CD14-positive monocyte (primary cell): ENCODE measurements at regions not wholly inside any gene's neighbourhood (a gene's known extent, or its start where the extent isn't known, plus 50 kb on each side); places are given as distances from the start of the nearest gene placed in this dataset.

Experiments used
- DNase-seq, 3 donors: peaks; one replicate each; pipeline ENCODE4 v3.0.0-alpha.2; 2011 to 2022
- H2AFZ ChIP-seq: 2 replicates; pipeline ENCODE4 v1.6.0; 2012; ENCODE audit warnings: mild to moderate bottlenecking, low read depth, low read length, inconsistent platforms; ENCODE audit not compliant: insufficient read depth, poor library complexity, severe bottlenecking
- H3K27ac ChIP-seq, 2 donors: 1 replicate in 1 of 2; 2 replicates in 1 of 2; pipeline ENCODE4 v1.5.1; 2012 to 2013; ENCODE audit warnings: low read length in 2 of 2, control low read depth in 1 of 2, inconsistent platforms in 1 of 2, low read depth in 1 of 2, mild to moderate bottlenecking in 1 of 2
- H3K27me3 ChIP-seq, 2 donors: one replicate each; pipeline versions ENCODE4 v1.6.0 to v1.6.1; 2011 to 2013; ENCODE audit warnings: low read length in 2 of 2; ENCODE audit not compliant: control insufficient read depth in 2 of 2, insufficient read depth in 2 of 2
- H3K36me3 ChIP-seq, 2 donors: replicated peaks in 1 of 2; 1 replicate in 1 of 2; 2 replicates in 1 of 2; pipeline versions ENCODE4 v1.5.1 to v1.6.1; 2012 to 2013; ENCODE audit warnings: low read length in 2 of 2, control low read depth in 1 of 2, inconsistent platforms in 1 of 2, mild to moderate bottlenecking in 1 of 2; ENCODE audit not compliant: insufficient read depth in 2 of 2, control insufficient read depth in 1 of 2
- H3K4me1 ChIP-seq, 2 donors: 1 replicate in 1 of 2; 2 replicates in 1 of 2; pipeline versions ENCODE4 v1.5.1 to v1.6.1; 2012 to 2013; ENCODE audit warnings: low read length in 2 of 2, control low read depth in 1 of 2, inconsistent platforms in 1 of 2, mild to moderate bottlenecking in 1 of 2, moderate library complexity in 1 of 2; ENCODE audit not compliant: insufficient read depth in 2 of 2, control insufficient read depth in 1 of 2
- H3K4me2 ChIP-seq: replicated peaks from 2 replicates; pipeline ENCODE3; 2012; ENCODE audit warnings: low read length, moderate library complexity, mild to moderate bottlenecking; ENCODE audit not compliant: poor library complexity, severe bottlenecking; ENCODE audit errors: extremely low read depth
- H3K4me3 ChIP-seq, 3 experiments: fragments of 200-600 bp in 1 of 3; sonication (generic) in 1 of 3; replicated peaks in 1 of 3; 1 replicate in 2 of 3; 2 replicates in 1 of 3; pipeline ENCODE4 v1.5.1; 2011 to 2013; ENCODE audit warnings: low read length in 3 of 3, mild to moderate bottlenecking in 3 of 3, control low read depth in 2 of 3, low read depth in 2 of 3, inconsistent platforms in 1 of 3, moderate library complexity in 1 of 3
- H3K79me2 ChIP-seq: 2 replicates; pipeline ENCODE4 v1.6.0; 2012; ENCODE audit warnings: mild to moderate bottlenecking, control low read depth, inconsistent platforms, low read length, moderate library complexity; ENCODE audit not compliant: insufficient read depth
- H3K9ac ChIP-seq: 2 replicates; pipeline ENCODE4 v1.6.0; 2017; ENCODE audit warnings: low read length, mild to moderate bottlenecking; ENCODE audit not compliant: insufficient read depth, poor library complexity, severe bottlenecking
- H3K9me3 ChIP-seq, 2 donors: replicated peaks in 1 of 2; 1 replicate in 1 of 2; 2 replicates in 1 of 2; pipeline versions ENCODE4 v1.5.1 to v1.6.1; 2012 to 2013; ENCODE audit warnings: low read length in 2 of 2, control low read depth in 1 of 2; ENCODE audit not compliant: control insufficient read depth in 1 of 2, insufficient read depth in 1 of 2
- H4K20me1 ChIP-seq: 2 replicates; pipeline ENCODE4 v1.6.0; 2012; ENCODE audit warnings: mild to moderate bottlenecking, low read length, control low read depth, moderate library complexity; ENCODE audit not compliant: insufficient read depth
- H3K27ac Mint-ChIP-seq, 7 donors: one replicate each; pipeline ENCODE4 v1.8.0; 2020; ENCODE audit warnings: mild to moderate bottlenecking in 7 of 7, mixed read lengths in 7 of 7, moderate library complexity in 6 of 7, inconsistent platforms in 2 of 7
- H3K27me3 Mint-ChIP-seq, 3 donors: one replicate each; pipeline ENCODE4 v1.8.0; 2021 to 2022; ENCODE audit warnings: low read depth in 3 of 3, mild to moderate bottlenecking in 3 of 3, mixed read lengths in 3 of 3, moderate library complexity in 3 of 3, inconsistent platforms in 1 of 3
- H3K36me3 Mint-ChIP-seq, 2 donors: one replicate each; pipeline ENCODE4 v1.8.0; 2020; ENCODE audit warnings: mixed read lengths in 2 of 2, inconsistent platforms in 1 of 2, mild to moderate bottlenecking in 1 of 2
- H3K4me1 Mint-ChIP-seq: one replicate; pipeline ENCODE4 v1.8.0; 2020; ENCODE audit warnings: mild to moderate bottlenecking, mixed read lengths
- H3K4me3 Mint-ChIP-seq, 2 donors: one replicate each; pipeline ENCODE4 v1.8.0; 2020; ENCODE audit warnings: mild to moderate bottlenecking in 2 of 2, mixed read lengths in 2 of 2, moderate library complexity in 1 of 2
- H3K9me3 Mint-ChIP-seq, 7 donors: one replicate each; pipeline ENCODE4 v1.8.0; 2020 to 2022; ENCODE audit warnings: mixed read lengths in 7 of 7, mild to moderate bottlenecking in 6 of 7, moderate library complexity in 6 of 7, inconsistent platforms in 2 of 7
- WGBS: methylation state at CpG from one replicate; pipeline ENCODE4 v1.1.5; 2013; ENCODE audit warnings: missing lambda C conversion rate; ENCODE audit not compliant: insufficient coverage; 5-methylcytosine and 5-hydroxymethylcytosine counted together
- intact Hi-C, 2 donors: fragments of 100-400 bp; cut with micrococcal nuclease; formaldehyde crosslinking; loops; one replicate each; pipeline versions ENCODE4 v1.15.0 to v1.15.1; 2023
- TF ChIP-seq, protein P1 (sequence below): fragments of 200-600 bp; IDR thresholded peaks from one replicate; pipeline ENCODE4 v1.8.0; 2022; ENCODE audit warnings: antibody characterized with exemption, mild to moderate bottlenecking

GRCh38 chr2:191748528-191749180, 70.7 kb downstream of the NABP1 start:
- Mint-ChIP-seq H3K27me3 (no peaks in the 10 kb centered on the region), H3K36me3 (no peaks in the 10 kb centered on the region), H3K4me1 (no peaks in the 10 kb centered on the region), H3K9me3 (peaks cover 0 to 2% (median 0%) of the 10 kb centered on the region in 7 donors), H3K27ac (no peak overlapping the region), H3K4me3 (no peak overlapping the region)
- Histone ChIP-seq H3K4me2 (no peak overlapping the region), H3K4me3 (no peak overlapping the region), H3K79me2 (no peaks in the 10 kb centered on the region), H2AFZ (no peak overlapping the region), H3K9me3 (no peaks in the 10 kb centered on the region), H3K36me3 (no peaks in the 10 kb centered on the region), H3K27me3 (no peaks in the 10 kb centered on the region), H3K4me1 (no peaks in the 10 kb centered on the region), H4K20me1 (no peaks in the 10 kb centered on the region), H3K9ac (no peak overlapping the region), H3K27ac (no peak overlapping the region)
- no peak for DNase-seq
- TF ChIP-seq, protein P1, sequence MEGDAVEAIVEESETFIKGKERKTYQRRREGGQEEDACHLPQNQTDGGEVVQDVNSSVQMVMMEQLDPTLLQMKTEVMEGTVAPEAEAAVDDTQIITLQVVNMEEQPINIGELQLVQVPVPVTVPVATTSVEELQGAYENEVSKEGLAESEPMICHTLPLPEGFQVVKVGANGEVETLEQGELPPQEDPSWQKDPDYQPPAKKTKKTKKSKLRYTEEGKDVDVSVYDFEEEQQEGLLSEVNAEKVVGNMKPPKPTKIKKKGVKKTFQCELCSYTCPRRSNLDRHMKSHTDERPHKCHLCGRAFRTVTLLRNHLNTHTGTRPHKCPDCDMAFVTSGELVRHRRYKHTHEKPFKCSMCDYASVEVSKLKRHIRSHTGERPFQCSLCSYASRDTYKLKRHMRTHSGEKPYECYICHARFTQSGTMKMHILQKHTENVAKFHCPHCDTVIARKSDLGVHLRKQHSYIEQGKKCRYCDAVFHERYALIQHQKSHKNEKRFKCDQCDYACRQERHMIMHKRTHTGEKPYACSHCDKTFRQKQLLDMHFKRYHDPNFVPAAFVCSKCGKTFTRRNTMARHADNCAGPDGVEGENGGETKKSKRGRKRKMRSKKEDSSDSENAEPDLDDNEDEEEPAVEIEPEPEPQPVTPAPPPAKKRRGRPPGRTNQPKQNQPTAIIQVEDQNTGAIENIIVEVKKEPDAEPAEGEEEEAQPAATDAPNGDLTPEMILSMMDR, result no peak
- intact Hi-C loops, result no loop called here
- WGBS, result no CpG with 5 or more reads among the region's 1 CpG

- intact Hi-C loops, result no loop called here
- Mint-ChIP-seq H3K36me3 (no peaks in the 10 kb centered on the region), H3K27me3 (no peaks in the 10 kb centered on the region), H3K4me3 (no peak overlapping the region), H3K27ac (no peak overlapping the region), H3K4me1 (no peaks in the 10 kb centered on the region), H3K9me3 (peaks cover 0 to 2% (median 0%) of the 10 kb centered on the region in 7 donors)
- WGBS, result 95% methylated on average over 2 of the region's 4 CpGs
- no peak overlapping the region for H2AFZ ChIP-seq
- no peak overlapping the region for H3K4me3 ChIP-seq
- no peak overlapping the region for H3K4me2 ChIP-seq
- H3K27ac ChIP-seq, result no peak overlapping the region
- no peaks in the 10 kb centered on the region for H3K27me3 ChIP-seq
- H4K20me1 ChIP-seq, result no peaks in the 10 kb centered on the region
- H3K36me3 ChIP-seq, result no peaks in the 10 kb centered on the region
- no peaks in the 10 kb centered on the region for H3K9me3 ChIP-seq
- no peaks in the 10 kb centered on the region for H3K4me1 ChIP-seq
- H3K79me2 ChIP-seq, result no peaks in the 10 kb centered on the region
- no peak for DNase-seq
- H3K9ac ChIP-seq, result no peak overlapping the region
- TF ChIP-seq, protein P1, result no peak
These were observed 71.2 kb downstream of the NABP1 start for GRCh38 chr2:191749181-191749540.
